Liver (tissue), 8 donors: ENCODE measurements at regions not wholly inside any gene's neighbourhood (a gene's known extent, or its start where the extent isn't known, plus 50 kb on each side); places are given as distances from the start of the nearest gene placed in this dataset.

Experiments used
- DNase-seq: peaks from one replicate; pipeline ENCODE4 v3.0.0-alpha.2; 2017; ENCODE audit warnings: low spot score
- H3K27ac ChIP-seq, 2 donors: one replicate each; pipeline ENCODE4 v1.7.0; 2013; ENCODE audit warnings: inconsistent platforms in 2 of 2, low read length in 2 of 2, control low read depth in 1 of 2, low read depth in 1 of 2, mild to moderate bottlenecking in 1 of 2
- H3K27me3 ChIP-seq, 4 donors: one replicate each; pipeline versions ENCODE4 v1.6.1 to v1.7.0; 2013; ENCODE audit warnings: low read length in 3 of 4, inconsistent platforms in 1 of 4, mild to moderate bottlenecking in 1 of 4, moderate library complexity in 1 of 4; ENCODE audit not compliant: control insufficient read depth in 4 of 4, insufficient read depth in 4 of 4
- H3K36me3 ChIP-seq, 4 donors: one replicate each; pipeline versions ENCODE4 v1.6.1 to v1.7.0; 2013; ENCODE audit warnings: low read length in 3 of 4, mild to moderate bottlenecking in 3 of 4, low read depth in 1 of 4, moderate library complexity in 1 of 4; ENCODE audit not compliant: control insufficient read depth in 4 of 4, insufficient read depth in 3 of 4
- H3K4me1 ChIP-seq, 4 donors: one replicate each; pipeline versions ENCODE4 v1.6.1 to v1.7.0; 2013; ENCODE audit warnings: low read length in 3 of 4, mild to moderate bottlenecking in 3 of 4, moderate library complexity in 1 of 4; ENCODE audit not compliant: control insufficient read depth in 4 of 4, insufficient read depth in 4 of 4
- H3K4me3 ChIP-seq, 3 donors: one replicate each; pipeline versions ENCODE4 v1.6.1 to v1.7.0; 2013; ENCODE audit warnings: low read length in 3 of 3, control low read depth in 1 of 3, low read depth in 1 of 3, mild to moderate bottlenecking in 1 of 3
- H3K9ac ChIP-seq, 2 donors: one replicate each; pipeline ENCODE4 v1.7.0; 2013; ENCODE audit warnings: low read length in 2 of 2, mild to moderate bottlenecking in 2 of 2, moderate library complexity in 2 of 2, control low read depth in 1 of 2, low read depth in 1 of 2
- H3K9me3 ChIP-seq, 4 donors: one replicate each; pipeline versions ENCODE4 v1.6.1 to v1.7.0; 2013; ENCODE audit warnings: low read length in 3 of 4; ENCODE audit not compliant: control insufficient read depth in 4 of 4
- ATF3 ChIP-seq: IDR thresholded peaks from 2 replicates; pipeline ENCODE4 v1.6.1; 2016; ENCODE audit warnings: antibody characterized with exemption
- CTCF ChIP-seq: fragments of 150-350 bp; IDR thresholded peaks from 2 replicates; pipeline ENCODE4 v1.5.1; 2017; ENCODE audit warnings: improper control_type of control experiment, low read depth, low read length; ENCODE audit not compliant: missing input control
- FOXA1 ChIP-seq: IDR thresholded peaks from 2 replicates; pipeline ENCODE4 v1.6.1; 2016; ENCODE audit warnings: antibody characterized with exemption
- FOXA2 ChIP-seq: IDR thresholded peaks from 2 replicates; pipeline ENCODE4 v1.6.1; 2016; ENCODE audit warnings: antibody characterized with exemption
- GABPA ChIP-seq, 2 donors: IDR thresholded peaks in 1 of 2; conservative IDR thresholded peaks in 1 of 2; 2 replicates each; pipeline ENCODE4 v1.6.1; 2016; ENCODE audit warnings: antibody characterized with exemption in 2 of 2, mild to moderate bottlenecking in 1 of 2, moderate library complexity in 1 of 2
- HNF4A ChIP-seq, 2 donors: conservative IDR thresholded peaks; 2 replicates each; pipeline ENCODE4 v1.6.1; 2016; ENCODE audit warnings: antibody characterized with exemption in 2 of 2, mild to moderate bottlenecking in 2 of 2
- HNF4G ChIP-seq: IDR thresholded peaks from 2 replicates; pipeline ENCODE4 v1.6.1; 2016; ENCODE audit warnings: antibody characterized with exemption
- JUND ChIP-seq, 2 donors: IDR thresholded peaks; 2 replicates each; pipeline ENCODE4 v1.6.1; 2016; ENCODE audit warnings: antibody characterized with exemption in 2 of 2
- MAX ChIP-seq: IDR thresholded peaks from 2 replicates; pipeline ENCODE4 v1.6.1; 2016; ENCODE audit warnings: antibody characterized with exemption
- NR2F2 ChIP-seq: IDR thresholded peaks from 2 replicates; pipeline ENCODE4 v1.6.1; 2016; ENCODE audit warnings: antibody characterized with exemption
- RAD21 ChIP-seq, 2 donors: IDR thresholded peaks; 2 replicates each; pipeline ENCODE4 v1.6.1; 2016; ENCODE audit warnings: antibody characterized with exemption in 2 of 2, mild to moderate bottlenecking in 2 of 2
- RXRA ChIP-seq, 2 donors: IDR thresholded peaks; 2 replicates each; pipeline ENCODE4 v1.6.1; 2017 to 2018; ENCODE audit warnings: antibody characterized with exemption in 2 of 2, mild to moderate bottlenecking in 1 of 2
- SP1 ChIP-seq: IDR thresholded peaks from 2 replicates; pipeline ENCODE4 v1.6.1; 2018; ENCODE audit warnings: antibody characterized with exemption, mild to moderate bottlenecking
- YY1 ChIP-seq: IDR thresholded peaks from 2 replicates; pipeline ENCODE4 v1.6.1; 2016; ENCODE audit warnings: antibody characterized with exemption, mild to moderate bottlenecking
- ZBTB33 ChIP-seq: IDR thresholded peaks from 2 replicates; pipeline ENCODE4 v1.6.1; 2016; ENCODE audit warnings: antibody characterized with exemption
- WGBS: extraction: QIAGEN DNeasy Blood & Tissue Kit; methylation state at CpG from one replicate; pipeline ENCODE4 v1.1.7; 2013; 5-methylcytosine and 5-hydroxymethylcytosine counted together
- donor health status: healthy.
- donor health status: healthy.
- donor health status: healthy.
- donor health status: healthy.
- donor health status: healthy.

GRCh38 chr7:50166997-50167965 is 74.2 kb upstream of the ZPBP start:
- Histone ChIP-seq H3K9ac (no peak overlapping the region), H3K9me3 (no peaks in the 10 kb centered on the region), H3K4me3 (no peak overlapping the region), H3K27ac (no peak overlapping the region), H3K36me3 (no peaks in the 10 kb centered on the region), H3K27me3 (no peaks in the 10 kb centered on the region), H3K4me1 (no peaks in the 10 kb centered on the region)
- DNase-seq: no peak
- 67% methylated on average over 13 of the region's 13 CpGs for WGBS
- TF ChIP-seq FOXA1: no peak
- no peak for TF ChIP-seq NR2F2
- TF ChIP-seq YY1: no peak

- H3K36me3 ChIP-seq: no peaks in the 10 kb centered on the region
Observed at GRCh38 chr7:50164559-50165170, 71.6 kb upstream of the ZPBP start.

More at GRCh38 chr7:50164559-50165170, 71.6 kb upstream of the ZPBP start:
- Histone ChIP-seq H3K27me3 (no peaks in the 10 kb centered on the region), H3K9ac (no peak overlapping the region), H3K27ac (no peak overlapping the region), H3K4me1 (no peaks in the 10 kb centered on the region), H3K4me3 (no peak overlapping the region), H3K9me3 (no peaks in the 10 kb centered on the region)
- TF ChIP-seq HNF4G (no peak), RAD21 (IDR thresholded peaks at IDR 0.05) (no peak), YY1 (no peak), CTCF (no peak), HNF4A (conservative IDR thresholded peaks at IDR 0.05) (no peak), RXRA (IDR thresholded peaks at IDR 0.05) (no peak), SP1 (no peak), MAX (no peak), ZBTB33 (no peak), JUND (IDR thresholded peaks at IDR 0.05) (no peak), NR2F2 (no peak), ATF3 (no peak), FOXA2 (no peak), GABPA (IDR thresholded peaks at IDR 0.05 in 1 of 2, conservative IDR thresholded peaks at IDR 0.05 in 1 of 2) (no peak)
- no peak for DNase-seq
- 76% methylated on average over 6 of the region's 6 CpGs for WGBS
